GM18502 (cell line): ENCODE measurements at regions not wholly inside any gene's neighbourhood (a gene's known extent, or its start where the extent isn't known, plus 50 kb on each side); places are given as distances from the start of the nearest gene placed in this dataset.

Source experiments
- ATAC-seq: cut with Tn5 transposase; IDR thresholded peaks from one replicate; pipeline ENCODE4 v1.9.1; 2021; ENCODE audit warnings: mild to moderate bottlenecking; ENCODE audit not compliant: unreplicated experiment, poor library complexity

GRCh38 chr20:52533401-52533800 is 341.8 kb upstream of the ZFP64 start:
- no peak for ATAC-seq

DNA sequence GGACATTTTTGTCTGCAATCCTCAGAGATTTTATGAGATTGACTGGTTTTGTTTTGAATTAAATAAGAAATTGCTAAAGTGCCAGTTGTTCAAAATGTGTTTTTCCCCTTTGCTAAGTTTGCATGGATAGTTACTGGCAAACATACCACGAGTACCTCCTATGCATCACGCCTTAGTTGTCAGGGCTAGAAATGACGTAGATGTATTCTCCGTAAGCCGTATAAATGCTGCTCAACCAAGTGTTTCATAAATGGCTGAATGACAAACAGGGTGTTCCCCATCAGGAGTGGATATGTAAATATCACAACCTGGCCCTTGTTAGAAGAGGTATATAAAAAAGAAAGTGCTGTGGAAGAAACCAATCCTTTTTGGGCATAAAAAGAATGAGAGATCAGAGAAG is 341.1 kb upstream of the ZFP64 start:
- ATAC-seq, result no peak

DNA sequence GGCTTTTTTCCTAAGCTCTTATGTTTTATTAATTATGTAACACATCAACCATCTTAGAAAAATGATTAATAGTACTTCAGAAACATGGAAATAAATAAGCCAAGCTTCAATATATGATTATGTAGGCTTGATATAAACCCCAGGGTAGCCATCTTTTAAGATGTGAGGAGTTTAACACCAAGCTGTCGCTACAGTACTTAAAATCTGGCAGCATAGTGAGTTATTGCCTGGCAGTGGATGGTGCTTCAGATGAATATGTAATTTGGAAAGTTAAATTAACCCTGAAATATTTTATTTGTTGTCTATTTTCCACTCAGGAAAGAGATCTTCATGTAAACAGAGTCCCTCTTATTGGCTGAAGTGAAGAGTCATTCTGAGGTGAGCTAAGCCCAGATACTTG is 339.0 kb upstream of the ZFP64 start:
- ATAC-seq, result no peak

DNA sequence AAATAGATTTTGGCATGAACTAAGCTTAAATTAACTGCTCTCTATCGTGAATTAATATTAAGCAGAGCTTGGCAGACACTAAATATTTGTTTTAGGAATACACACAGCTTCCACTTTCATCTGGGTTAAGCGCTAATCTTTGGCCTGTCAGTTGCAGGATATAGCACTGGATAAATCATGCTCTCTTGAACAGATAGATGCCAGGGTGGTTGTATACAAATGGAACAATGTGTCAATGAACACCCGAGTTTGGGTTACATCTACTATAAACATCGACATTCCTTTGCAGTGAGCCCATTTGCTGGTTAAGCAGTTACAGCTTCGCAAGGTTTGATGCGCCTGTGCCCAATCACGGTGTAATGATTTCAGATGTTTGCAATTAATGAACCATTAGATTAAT is 338.2 kb upstream of the ZFP64 start:
- ATAC-seq, result no peak

- no peak for ATAC-seq
Observed at GRCh38 chr20:52524861-52525260, 333.3 kb upstream of the ZFP64 start.

DNA sequence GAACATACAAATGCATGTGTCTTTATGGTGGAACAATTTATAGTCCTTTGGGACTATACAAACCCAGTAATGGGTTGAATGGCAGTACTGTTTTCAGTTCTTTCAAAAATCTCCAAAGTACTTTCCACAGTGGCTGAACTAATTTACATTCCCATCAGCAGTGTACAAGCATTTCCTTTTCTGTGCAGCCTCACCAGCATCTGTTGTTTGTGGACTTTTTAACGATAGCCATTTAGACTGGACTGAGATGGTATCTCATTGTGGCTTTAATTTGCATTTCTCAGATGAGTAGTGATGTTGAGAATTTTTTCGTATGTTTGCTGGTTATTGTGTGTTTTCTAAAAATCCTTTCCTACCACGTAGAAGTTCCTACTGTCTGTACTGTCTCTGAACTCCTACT is 327.2 kb upstream of the ZFP64 start:
- no peak for ATAC-seq

DNA sequence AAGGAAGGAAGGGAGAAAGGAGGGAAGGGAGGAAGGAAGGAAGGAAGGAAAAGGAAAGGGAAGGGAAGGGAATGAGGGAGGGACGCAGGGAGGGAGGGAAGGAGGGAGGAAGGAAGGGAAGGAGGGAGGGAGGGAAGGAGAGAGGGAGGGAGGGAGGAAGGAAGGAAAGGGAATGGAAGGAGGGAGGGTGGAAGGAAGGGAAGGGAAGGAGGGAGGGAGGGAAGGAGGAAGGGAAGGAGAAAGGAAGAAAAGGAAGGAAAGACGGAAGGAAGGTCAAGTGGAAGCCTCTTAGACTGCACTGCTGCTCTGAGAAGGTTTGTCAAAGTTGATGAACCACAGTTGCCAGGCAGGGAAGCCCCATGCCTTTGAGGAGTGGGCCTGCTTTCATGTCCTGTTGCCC is 324.3 kb upstream of the ZFP64 start:
- ATAC-seq, result no peak

DNA sequence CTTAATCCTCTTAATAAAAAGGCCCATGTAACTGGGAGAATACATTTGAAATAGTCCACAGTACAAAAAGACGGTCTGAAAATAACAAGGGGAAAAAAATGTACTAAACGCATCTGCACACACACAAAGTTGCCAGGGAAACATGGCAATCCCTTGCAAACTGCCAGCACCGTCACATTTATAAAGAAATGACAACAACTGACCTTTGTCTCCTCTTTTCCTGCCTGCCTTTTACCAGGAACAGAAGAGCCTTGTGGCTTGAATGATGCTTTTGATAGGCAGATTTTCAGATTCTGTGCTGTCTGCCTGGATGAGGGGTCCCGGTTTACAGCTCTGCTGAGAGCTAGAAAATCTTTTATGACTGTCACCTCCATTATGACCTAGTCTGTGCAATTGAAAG is 308.6 kb upstream of the ZFP64 start:
- ATAC-seq, result no peak

- no peak for ATAC-seq
Observed at GRCh38 chr20:52497731-52498130, 306.2 kb upstream of the ZFP64 start.

DNA sequence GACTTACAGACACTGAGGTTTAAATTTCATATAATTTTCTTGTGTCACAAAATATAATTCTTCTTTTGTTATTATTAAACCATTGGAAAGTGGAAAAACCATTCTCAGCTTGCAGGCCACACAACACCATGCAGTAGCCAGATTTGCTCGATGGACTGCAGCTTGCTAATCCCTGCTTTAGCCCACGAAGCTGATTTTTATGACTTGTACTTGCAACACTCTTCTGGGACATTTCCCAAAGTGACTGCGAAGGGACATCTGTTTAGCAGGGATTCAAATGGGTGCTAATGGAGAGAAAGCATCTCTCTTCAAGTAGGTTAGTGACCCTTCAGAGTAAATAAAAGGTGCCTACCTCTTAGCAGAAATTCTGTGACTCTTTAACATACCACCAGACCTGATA is 304.6 kb upstream of the ZFP64 start:
- ATAC-seq, result no peak

GRCh38 chr20:52494244-52494643 is 302.7 kb upstream of the ZFP64 start:
- no peak for ATAC-seq

DNA sequence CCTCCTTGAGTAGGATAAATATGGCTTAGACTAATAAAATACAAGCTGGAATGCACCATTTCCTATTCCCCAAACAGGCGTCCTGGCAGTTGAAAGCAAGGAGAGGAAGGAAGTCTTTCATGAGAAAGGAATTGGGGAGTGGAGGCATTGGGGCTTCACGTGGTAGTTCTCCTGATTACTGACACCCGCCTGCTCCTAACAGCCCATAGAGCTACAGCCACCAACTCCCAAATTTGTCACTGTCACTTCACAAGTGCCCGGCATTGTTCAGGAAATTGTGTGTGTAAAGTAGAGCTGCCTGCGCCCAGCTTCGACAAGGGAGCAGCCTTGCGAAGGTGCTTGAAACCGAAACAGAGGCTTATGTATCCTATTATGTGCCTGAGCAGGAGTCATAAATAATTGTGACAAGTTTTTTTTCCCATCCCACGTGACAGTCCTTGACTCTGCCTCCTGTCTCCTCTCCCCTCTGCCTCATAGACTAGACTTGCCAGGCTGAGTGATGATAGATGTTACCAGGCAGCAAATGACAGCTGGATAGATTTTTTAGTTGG is 301.7 kb upstream of the ZFP64 start:
- no peak for ATAC-seq

DNA sequence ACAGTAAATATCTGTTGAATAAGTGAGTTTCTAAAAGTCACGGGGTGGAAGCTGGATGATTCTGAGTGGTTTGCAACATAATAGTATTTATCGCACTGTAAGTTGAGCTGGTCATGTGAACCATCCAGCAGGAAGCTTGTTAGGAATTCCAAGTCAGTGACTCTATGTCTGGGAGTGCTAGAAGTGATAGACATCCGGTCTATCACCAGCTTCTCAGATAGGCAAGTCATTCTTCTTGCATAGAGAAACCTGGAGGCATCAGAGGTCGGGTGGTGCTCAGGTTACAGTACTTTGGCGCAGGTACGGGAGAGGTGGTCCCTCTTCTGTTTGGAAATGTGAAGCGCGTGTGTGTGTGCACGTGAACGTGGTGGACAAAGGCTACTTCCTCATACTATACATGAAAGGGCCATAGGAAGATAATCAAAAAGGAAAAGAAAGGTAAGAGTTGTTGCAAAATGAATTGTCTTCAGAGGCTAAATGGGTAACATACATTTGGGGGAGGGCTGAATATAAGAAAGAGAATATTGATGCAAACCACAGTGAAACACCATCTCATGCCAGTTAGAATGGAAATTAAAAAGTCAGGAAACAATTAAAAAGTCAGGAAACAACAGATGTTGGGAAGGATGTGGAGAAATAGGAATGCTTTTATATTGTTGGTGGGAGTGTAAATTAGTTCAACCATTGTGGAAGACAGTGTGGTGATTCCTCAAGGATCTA is 299.3 kb upstream of the ZFP64 start:
- ATAC-seq, result no peak

DNA sequence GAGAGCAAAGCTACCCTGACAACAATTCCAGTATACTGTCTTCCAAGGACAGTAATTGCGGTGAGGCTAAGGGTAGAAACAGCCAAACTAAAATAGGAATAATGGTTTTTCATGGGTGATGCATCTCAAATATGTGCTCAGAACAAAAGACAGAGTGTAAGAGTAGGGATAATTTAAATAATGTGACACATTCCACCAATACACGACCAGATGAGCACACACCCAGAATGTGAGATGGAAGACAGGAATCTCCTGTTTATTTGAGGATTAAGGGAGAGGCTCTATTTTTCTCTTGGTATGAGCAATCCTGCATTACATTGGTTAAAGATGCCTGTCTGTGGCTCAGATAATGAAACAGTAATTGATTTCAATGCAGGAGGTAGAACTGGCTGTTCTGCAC is 292.9 kb upstream of the ZFP64 start:
- ATAC-seq, result no peak

DNA sequence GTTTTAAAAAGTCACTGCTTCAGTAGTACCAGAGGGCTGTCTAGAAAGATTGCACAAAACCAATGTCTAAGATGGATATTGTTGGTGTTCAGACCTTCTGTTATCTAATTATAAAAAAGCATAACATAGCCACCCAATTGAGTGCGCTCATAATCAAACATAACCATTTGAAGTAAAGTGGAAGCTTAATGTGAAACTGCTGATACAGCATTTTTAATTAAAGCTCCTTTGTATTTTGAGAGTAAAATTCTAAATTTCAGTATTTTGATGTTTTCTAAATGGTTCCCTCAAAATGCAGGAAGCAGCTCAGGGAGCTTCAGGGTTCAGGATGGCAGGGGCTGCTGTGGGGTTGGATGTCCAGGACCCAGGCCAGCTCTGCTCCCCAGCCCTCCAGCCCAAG is 291.8 kb upstream of the ZFP64 start:
- no peak for ATAC-seq

- ATAC-seq, result no peak
Observed at GRCh38 chr20:52482044-52482443, 290.5 kb upstream of the ZFP64 start.

DNA sequence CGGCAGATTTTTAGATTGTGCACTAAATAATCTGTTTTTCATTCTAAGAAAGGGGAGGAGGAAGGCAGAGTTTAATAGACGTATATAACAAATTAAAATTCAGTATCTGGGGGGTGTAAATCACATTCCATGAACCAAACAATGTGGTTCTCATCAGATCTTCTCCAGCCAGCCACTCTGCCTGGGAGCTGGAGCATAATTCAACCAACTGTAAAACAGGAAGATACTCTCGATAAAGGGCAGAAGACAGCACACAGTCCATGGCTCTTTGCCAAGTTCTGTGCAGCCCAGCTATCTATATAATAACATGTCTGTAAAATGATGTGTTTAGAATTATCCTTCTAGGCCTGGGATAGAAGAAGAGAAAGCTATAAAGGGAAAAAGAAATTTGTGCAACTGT is 289.9 kb upstream of the ZFP64 start:
- no peak for ATAC-seq

DNA sequence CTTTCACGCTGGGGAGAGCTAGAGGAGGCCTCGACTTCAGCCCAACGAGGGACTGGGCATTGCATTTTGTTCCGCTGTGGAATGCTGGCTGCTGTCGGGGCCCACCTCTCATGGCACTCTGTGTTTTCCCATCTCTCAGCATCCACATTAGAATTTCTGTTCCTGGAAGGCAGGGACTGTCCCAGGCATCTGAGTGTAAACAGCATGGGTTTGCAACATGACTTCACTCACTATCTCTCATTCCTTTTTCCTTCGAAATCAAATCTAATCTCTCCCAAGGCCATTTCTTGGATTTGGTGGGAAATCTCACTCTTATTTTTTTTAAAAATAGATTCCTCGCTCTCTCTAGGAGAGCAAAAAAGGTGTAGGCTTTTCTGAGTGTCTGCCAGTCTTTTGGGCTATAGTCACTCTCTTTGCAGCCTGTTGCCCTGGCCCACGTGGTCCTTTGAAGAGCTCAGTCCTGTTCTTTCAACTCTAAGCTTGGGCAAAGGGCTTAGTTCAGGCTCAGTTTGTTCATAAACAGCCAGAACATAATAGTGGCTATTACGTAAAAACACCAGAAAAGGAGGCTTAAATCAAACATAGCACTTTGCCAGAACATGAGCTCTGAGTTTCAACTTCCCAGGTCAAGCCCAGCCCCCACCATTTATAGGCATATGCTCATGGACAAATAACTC is 284.6 kb upstream of the ZFP64 start:
- no peak for ATAC-seq

GRCh38 chr20:52473186-52473585 is 281.6 kb upstream of the ZFP64 start:
- no peak for ATAC-seq

DNA sequence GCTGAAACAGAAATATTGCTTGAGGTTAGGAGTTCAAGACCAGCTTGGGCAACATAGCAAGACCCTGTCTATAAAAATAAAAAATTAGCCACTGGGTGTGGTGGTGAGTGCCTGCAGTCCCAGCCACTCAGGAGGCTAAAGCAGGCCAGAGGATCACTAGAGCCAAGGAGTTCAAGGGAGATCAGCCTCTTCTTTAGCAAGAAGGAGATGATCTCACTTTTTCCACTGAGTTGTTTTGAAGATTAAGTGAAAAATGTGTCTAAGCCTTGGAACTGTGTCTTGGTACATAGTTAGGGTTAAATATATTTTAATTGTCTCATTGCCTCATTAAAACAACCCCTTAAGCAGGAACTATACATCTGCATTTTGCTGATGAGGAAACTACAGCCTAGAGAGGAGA is 279.0 kb upstream of the ZFP64 start:
- no peak for ATAC-seq

DNA sequence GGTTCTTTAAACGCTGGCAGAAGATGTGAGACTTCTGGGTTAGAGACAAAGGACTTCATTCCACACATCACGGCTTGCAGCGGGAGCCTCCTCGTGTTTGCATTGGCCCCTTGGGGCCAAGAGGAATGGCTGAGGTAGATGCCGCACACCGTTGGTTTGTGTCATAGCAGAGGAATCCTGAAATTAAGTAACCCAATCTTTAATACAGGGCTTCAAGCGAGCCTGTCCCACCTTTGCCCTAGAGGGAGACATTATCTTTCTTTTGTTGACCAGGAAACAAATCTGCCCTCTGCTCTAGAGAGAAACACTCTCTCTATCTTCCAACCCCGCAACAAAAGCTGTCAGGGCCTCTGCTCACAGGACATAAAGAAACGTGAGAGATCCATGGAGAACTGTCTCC is 277.5 kb upstream of the ZFP64 start:
- no peak for ATAC-seq

- no peak for ATAC-seq
Observed at GRCh38 chr20:52465991-52466390, 274.4 kb upstream of the ZFP64 start.
